ENCODE measurements at regions not wholly inside any gene's neighbourhood (a gene's known extent, or its start where the extent isn't known, plus 50 kb on each side); places are given as distances from the start of the nearest gene placed in this dataset.
"Not testable (repeated sequence)": the region's sequence is repeated elsewhere in the genome, so short reads cannot be mapped to it uniquely, and the experiment has no call there.

DNA sequence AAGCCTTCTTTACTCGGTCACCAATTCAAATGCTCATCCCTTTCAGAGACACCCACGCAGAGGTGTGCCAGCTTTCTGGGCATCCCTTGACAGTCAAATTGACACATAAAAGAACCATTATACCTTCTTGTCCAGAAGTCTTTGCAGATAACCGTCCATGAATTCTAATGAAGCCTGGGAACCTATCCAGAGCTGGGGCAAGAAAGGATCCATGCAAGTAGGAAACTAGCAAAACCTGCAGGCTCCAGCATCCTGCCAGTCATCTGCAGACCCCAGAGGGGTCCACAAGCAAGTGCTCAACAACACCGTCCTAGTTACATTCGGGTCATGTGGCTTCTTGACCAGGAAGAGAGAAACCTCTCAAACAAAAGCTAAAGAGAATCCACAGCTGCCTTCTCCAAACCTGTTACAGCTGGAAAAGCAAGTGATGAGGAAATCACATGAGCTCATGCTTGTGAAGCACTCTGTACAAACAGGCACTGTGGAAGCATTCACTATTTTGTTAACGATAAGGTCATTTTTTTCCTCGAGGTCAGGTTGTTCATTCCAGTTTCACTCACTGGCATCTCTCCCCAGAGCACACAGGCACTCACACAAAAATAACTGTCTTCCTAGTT lies 80.2 kb upstream of the DMRT1 start:
- peak in 1 of 2 donors; percentile 45 for DNase-seq

- no peak for DNase-seq
Observed at GRCh38 chr9:761793-762560, 79.5 kb upstream of the DMRT1 start.

GRCh38 chr9:763692-764091 lies 77.8 kb upstream of the DMRT1 start:
- no peak for DNase-seq

GRCh38 chr9:764105-764524 lies 77.4 kb upstream of the DMRT1 start:
- DNase-seq: peak in 1 of 2 donors; percentile 46

GRCh38 chr9:764986-765385 lies 76.5 kb upstream of the DMRT1 start:
- no peak for DNase-seq

DNA sequence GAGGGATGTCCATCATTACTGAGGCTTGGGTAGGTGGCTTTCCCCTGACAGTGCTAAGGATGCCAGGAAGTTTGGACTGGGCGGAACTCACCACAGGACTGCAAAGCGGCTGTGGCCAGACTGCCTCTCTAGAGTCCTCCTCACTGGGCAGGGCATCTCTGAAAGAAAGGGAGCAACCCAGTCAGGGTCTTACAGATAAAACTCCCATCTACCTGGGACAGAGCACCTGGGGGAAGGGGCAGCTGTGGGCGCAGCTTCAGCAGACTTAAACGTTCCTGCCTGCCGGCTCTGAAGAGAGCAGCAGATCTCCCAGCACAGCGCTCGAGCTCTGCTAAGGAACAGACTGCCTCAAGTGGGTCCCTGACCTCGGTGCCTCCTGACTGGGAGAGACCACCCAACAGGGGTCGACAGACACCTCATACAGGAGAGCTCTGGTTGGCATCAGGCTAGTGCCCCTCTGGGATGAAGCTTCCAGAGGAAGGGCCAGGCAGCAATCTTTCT lies 74.4 kb upstream of the DMRT1 start:
- not testable (repeated sequence) for DNase-seq

DNA sequence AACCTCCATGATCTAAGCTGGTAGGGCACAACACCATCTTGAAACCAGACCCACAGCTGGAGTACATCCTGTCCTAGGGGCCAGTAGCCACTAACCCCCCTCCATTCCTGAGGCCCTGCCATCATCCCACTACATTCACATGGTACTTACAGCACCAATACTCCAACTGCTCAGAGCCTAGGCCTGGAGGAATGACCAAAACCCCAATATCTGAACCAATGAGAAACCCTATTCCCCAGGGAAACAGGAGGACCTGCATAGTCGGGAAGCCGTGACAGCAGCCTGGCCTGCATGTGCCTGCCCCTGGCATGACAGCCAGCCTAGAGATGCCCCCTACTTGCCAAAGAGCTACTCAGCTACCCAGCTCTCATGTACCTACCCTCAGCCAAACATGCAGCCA lies 65.4 kb upstream of the DMRT1 start:
- no peak for DNase-seq

- no peak for DNase-seq
Observed at GRCh38 chr9:777978-778377, 63.5 kb upstream of the DMRT1 start.

DNA sequence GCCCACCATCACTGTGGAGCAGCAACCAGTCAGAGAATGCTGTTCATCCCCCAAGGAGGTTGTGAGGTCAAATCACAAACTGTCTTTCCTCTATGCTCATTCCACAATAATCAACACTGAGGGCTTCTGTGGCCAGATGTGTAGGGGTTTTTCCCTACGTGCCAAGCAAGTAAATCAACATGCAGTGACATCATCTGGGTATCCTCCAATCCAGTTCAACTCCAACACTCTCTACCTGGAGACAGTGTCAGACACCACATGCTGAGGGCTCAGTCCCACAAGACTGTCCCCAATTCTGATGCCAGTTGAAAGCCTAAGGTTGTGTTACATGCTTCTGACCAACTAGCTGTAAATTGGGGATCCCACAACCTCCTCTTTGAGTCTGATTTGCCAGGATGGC lies 57.3 kb upstream of the DMRT1 start:
- no peak for DNase-seq

GRCh38 chr9:784916-785315 lies 56.6 kb upstream of the DMRT1 start:
- no peak for DNase-seq

DNA sequence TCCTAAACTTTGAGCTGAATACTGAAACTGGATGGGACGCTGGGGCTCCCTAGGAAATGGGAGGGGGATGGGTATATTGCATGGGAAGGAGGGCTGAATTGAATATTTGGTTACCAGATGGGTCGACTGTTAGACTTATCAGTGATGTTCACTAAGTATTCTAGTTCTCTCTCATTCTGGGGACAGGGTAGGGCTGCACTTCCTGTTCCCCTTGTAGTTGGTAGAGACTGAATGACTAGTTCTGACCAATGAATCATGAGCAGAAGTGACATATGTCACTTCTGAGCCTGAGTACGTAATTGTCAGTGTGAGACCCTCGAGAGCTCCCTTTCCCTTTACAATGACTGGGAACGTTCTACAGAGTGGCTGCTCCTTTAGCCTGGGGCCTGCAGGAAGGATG lies 55.5 kb upstream of the DMRT1 start:
- DNase-seq: no peak

DNA sequence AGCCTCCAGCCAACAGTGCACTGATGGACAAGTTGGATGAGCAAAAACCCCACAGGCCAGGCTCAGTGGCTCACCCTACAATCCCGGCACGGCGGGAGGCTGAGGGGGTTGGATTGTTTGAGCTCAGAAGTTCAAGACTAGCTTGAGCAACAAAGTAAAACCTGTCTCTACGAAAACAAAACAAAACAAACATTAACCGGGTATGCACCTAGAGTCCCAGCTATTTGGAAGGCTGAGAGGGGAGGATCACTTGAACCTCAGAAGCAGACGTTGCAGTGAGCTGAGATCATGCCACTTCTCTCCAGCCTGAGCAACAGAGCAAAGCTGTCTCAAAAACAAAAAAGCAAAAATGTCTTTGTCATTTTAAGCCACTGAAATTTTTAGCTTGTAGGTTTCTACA lies 55.1 kb upstream of the DMRT1 start:
- DNase-seq: no peak

DNA sequence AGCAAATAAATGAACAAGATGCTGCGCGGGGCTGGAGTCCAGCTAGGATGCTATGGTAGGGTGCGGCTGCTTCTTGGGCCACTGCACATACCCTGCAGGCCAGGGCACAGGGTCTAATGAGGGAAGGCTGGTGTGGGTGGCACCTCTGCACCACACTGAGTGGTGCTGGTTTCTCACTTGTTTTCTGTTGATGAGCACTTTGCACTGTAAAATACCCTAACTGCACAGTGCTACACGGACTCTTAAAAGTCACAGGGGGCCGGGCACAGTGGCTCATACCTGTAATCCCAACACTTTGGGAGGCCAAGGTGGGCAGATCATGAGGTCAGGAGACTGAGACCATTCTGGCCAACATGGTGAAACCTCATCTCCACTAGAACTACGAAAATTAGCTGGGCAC lies 52.7 kb upstream of the DMRT1 start:
- no peak for DNase-seq

Data from right lung (tissue), 2 donors.